GM12878 (cell line): ENCODE measurements at regions not wholly inside any gene's neighbourhood (a gene's known extent, or its start where the extent isn't known, plus 50 kb on each side); places are given as distances from the start of the nearest gene placed in this dataset.

Experiments used
- HDAC2 ChIP-seq: fragments of 200-600 bp; sonication (generic); IDR thresholded peaks from 2 replicates; pipeline ENCODE4 v1.6.1; 2017
- RCOR1 ChIP-seq: conservative IDR thresholded peaks from 2 replicates; pipeline ENCODE4 v1.6.1; 2012; ENCODE audit warnings: low read depth, low read length, improper control_type of control experiment
- REST ChIP-seq: IDR thresholded peaks from 2 replicates; pipeline ENCODE4 v1.6.1; 2012; ENCODE audit warnings: mild to moderate bottlenecking, low read depth, low read length
- SKIL ChIP-seq: fragments of 450-650 bp; IDR thresholded peaks from 2 replicates; pipeline ENCODE4 v1.6.1; 2017; ENCODE audit warnings: mild to moderate bottlenecking, low read depth, inconsistent platforms; ENCODE audit not compliant: poor library complexity, severe bottlenecking
- SMARCA5 ChIP-seq: fragments of 450-650 bp; IDR thresholded peaks from 2 replicates; pipeline ENCODE4 v1.6.1; 2017; ENCODE audit warnings: mild to moderate bottlenecking
- ZNF687 ChIP-seq: fragments of 450-650 bp; IDR thresholded peaks from 2 replicates; pipeline ENCODE4 v1.6.1; 2017; ENCODE audit warnings: mild to moderate bottlenecking, moderate library complexity

GRCh38 chr14:46074061-46074460, 577.5 kb downstream of the RPL10L start (continued):
- TF ChIP-seq REST: no peak
- TF ChIP-seq RCOR1: no peak
- TF ChIP-seq SMARCA5: no peak
- no peak for TF ChIP-seq ZNF687
- TF ChIP-seq SKIL: no peak
- TF ChIP-seq HDAC2: no peak
